BE2C (cell line): ENCODE measurements at regions not wholly inside any gene's neighbourhood (a gene's known extent, or its start where the extent isn't known, plus 50 kb on each side); places are given as distances from the start of the nearest gene placed in this dataset.

Source experiments
- DNase-seq: peaks from one replicate; pipeline ENCODE4 v3.0.0-alpha.2; 2020
- H3K27me3 ChIP-seq: fragments of 250-450 bp; sonication (Bioruptor Pico); 2 replicates; pipeline ENCODE4 v1.5.1; 2020; ENCODE audit warnings: mild to moderate bottlenecking
- H3K36me3 ChIP-seq: fragments of 250-450 bp; sonication (Bioruptor Pico); 2 replicates; pipeline ENCODE4 v1.5.1; 2020; ENCODE audit warnings: mild to moderate bottlenecking
- H3K4me1 ChIP-seq: fragments of 250-450 bp; sonication (Bioruptor Pico); 2 replicates; pipeline ENCODE4 v1.5.1; 2020
- H3K4me3 ChIP-seq: 2 replicates; pipeline ENCODE4 v1.5.1; 2011; ENCODE audit warnings: low read depth, low read length
- H3K9me3 ChIP-seq: fragments of 250-450 bp; sonication (Bioruptor Pico); 2 replicates; pipeline ENCODE4 v1.5.1; 2020
- TF ChIP-seq, protein P1 (sequence below): IDR thresholded peaks from 2 replicates; pipeline ENCODE4 v1.5.1; 2012; ENCODE audit warnings: mild to moderate bottlenecking, low read depth, low read length

DNA sequence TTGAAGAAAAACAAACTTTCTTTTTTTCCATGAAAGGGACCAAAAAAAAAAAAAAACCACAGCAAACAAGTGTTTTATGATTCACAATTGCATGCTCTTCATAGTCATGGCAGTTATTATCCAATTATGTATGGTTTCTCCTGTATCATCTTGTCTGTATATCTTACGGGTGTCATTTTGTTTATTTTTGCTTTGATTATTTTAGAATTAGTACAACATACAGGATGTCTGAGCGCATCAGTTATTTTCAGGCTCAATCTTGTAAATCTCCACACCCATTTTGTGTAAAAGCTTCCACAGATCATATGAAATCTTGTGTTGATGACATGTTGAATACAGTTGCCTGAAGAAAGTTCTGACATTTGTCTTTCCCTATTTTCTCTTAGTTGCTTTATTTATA, 280.3 kb downstream of the KLF5 start:
- TF ChIP-seq, protein P1, sequence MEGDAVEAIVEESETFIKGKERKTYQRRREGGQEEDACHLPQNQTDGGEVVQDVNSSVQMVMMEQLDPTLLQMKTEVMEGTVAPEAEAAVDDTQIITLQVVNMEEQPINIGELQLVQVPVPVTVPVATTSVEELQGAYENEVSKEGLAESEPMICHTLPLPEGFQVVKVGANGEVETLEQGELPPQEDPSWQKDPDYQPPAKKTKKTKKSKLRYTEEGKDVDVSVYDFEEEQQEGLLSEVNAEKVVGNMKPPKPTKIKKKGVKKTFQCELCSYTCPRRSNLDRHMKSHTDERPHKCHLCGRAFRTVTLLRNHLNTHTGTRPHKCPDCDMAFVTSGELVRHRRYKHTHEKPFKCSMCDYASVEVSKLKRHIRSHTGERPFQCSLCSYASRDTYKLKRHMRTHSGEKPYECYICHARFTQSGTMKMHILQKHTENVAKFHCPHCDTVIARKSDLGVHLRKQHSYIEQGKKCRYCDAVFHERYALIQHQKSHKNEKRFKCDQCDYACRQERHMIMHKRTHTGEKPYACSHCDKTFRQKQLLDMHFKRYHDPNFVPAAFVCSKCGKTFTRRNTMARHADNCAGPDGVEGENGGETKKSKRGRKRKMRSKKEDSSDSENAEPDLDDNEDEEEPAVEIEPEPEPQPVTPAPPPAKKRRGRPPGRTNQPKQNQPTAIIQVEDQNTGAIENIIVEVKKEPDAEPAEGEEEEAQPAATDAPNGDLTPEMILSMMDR: no peak
- Histone ChIP-seq H3K27me3 (peaks cover 4% of the 10 kb centered on the region; the same call in 1 of the 2 replicates), H3K4me3 (no peak overlapping the region), H3K36me3 (no peaks in the 10 kb centered on the region), H3K9me3 (no peaks in the 10 kb centered on the region), H3K4me1 (no peaks in the 10 kb centered on the region)
- DNase-seq: no peak

DNA sequence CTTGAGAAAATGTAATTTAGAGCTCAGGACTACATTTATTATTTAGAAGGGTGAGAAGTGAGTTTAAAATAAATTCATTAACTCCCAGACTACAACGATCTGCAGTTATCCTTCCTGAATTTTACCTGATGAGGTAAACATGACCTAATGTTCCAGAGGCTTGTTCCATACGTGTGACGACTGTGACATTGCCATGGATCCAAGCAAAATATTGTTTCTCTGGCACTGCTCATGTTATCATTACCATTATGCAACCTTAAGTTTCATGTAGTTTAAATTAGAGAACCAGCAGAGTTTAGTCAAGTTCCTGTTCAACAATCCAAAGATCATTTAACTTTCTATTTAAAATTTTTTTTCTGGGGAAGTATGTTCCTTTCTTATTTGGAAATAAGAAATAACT, 279.6 kb downstream of the KLF5 start:
- no peaks in the 10 kb centered on the region for H3K4me1 ChIP-seq
- no peak overlapping the region for H3K4me3 ChIP-seq
- TF ChIP-seq, protein P1: no peak
- no peak for DNase-seq
- peaks cover 4% of the 10 kb centered on the region; the same call in 1 of the 2 replicates for H3K27me3 ChIP-seq
- no peaks in the 10 kb centered on the region for H3K36me3 ChIP-seq
- no peaks in the 10 kb centered on the region for H3K9me3 ChIP-seq

DNA sequence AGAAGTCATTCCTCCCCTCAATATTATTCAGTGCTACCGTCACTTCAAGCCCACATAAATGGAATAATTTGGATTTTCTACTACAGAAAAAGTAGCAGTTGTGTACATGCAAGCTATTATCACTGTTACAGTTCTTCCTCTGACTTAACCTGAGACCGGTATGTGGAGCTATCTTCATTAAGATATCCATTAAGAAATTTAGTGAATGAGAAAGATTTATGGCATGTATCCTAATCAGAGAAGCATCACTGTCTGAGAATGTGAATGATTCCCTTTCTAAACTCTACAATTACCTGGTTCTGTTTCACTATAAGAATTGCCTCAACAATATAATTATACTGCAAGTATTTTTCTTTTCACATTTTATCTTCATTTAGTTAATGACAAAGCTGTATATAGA, 278.7 kb downstream of the KLF5 start:
- TF ChIP-seq, protein P1: no peak
- no peak for DNase-seq
- no peaks in the 10 kb centered on the region for H3K4me1 ChIP-seq
- H3K27me3 ChIP-seq: peaks cover 4% of the 10 kb centered on the region; the same call in 1 of the 2 replicates
- no peaks in the 10 kb centered on the region for H3K36me3 ChIP-seq
- H3K9me3 ChIP-seq: no peaks in the 10 kb centered on the region
- no peak overlapping the region for H3K4me3 ChIP-seq

DNA sequence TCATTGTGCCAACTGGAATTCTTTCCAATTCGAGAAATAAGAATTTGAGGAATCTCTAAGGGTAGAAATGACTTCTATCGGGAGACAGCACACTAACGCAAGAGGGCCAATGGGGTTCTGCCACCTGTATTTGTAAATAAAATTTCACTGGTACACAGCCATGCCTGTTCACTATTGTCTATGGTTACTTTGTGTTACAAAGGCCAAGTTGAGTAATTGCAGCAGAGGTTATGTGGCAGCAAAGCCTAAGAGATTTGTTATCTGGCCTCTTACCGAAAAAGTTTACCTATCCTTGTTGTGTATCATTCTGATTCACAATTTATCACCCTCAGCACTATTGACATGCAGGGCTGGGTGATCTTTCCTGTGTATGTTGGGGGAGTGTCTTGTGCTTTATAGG, 278.0 kb downstream of the KLF5 start:
- TF ChIP-seq, protein P1: no peak
- no peak overlapping the region for H3K4me3 ChIP-seq
- no peaks in the 10 kb centered on the region for H3K36me3 ChIP-seq
- no peak for DNase-seq
- H3K27me3 ChIP-seq: peaks cover 4% of the 10 kb centered on the region; the same call in 1 of the 2 replicates
- H3K9me3 ChIP-seq: no peaks in the 10 kb centered on the region
- no peaks in the 10 kb centered on the region for H3K4me1 ChIP-seq

DNA sequence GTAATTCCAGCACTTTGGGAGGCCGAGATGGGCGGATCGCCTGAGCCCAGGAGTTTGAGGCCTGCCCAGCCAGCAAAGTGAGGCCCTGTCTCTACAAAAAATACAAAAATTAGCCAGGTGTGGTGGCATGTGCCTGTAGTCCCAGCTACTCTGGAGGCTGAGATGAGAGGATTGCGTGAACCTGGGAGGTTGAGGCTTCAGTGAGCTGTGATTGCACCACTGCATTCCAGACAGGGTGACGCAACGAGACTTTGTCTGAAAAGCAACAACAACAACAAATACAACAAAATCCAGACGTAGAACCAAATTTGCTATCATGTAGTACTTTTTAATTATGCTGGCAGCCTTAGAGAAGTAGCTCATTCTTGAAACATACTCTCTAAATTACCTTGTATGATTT, 277.1 kb downstream of the KLF5 start:
- Histone ChIP-seq H3K9me3 (no peaks in the 10 kb centered on the region), H3K36me3 (no peaks in the 10 kb centered on the region), H3K4me1 (no peaks in the 10 kb centered on the region), H3K27me3 (peaks cover 4% of the 10 kb centered on the region; the same call in 1 of the 2 replicates), H3K4me3 (no peak overlapping the region)
- no peak for DNase-seq
- TF ChIP-seq, protein P1: no peak

DNA sequence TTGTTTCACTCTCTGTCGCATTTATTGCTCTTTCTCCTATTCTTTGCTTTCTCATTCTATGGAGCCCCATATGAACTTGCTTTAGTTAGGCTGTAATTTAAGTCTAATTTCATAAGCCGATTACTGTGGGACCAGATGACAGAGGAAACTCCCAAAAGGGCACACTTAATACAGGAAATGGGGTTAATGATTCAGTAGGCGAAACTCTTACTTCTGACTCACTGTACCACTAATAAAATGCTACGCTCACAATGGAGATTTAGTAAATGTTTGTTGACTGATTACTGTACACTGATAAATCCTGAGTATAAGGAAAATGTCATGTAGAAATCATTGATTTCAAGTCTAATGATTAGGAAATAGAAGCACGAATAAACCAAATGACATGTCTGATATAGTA, 276.4 kb downstream of the KLF5 start:
- Histone ChIP-seq H3K36me3 (no peaks in the 10 kb centered on the region), H3K4me1 (no peaks in the 10 kb centered on the region), H3K4me3 (no peak overlapping the region), H3K27me3 (no peaks in the 10 kb centered on the region), H3K9me3 (no peaks in the 10 kb centered on the region)
- no peak for DNase-seq
- TF ChIP-seq, protein P1: no peak
